CD4-positive, alpha-beta memory T cell (primary cell): ENCODE measurements at regions not wholly inside any gene's neighbourhood (a gene's known extent, or its start where the extent isn't known, plus 50 kb on each side); places are given as distances from the start of the nearest gene placed in this dataset.
"Not testable (repeated sequence)": the region's sequence is repeated elsewhere in the genome, so short reads cannot be mapped to it uniquely, and the experiment has no call there.

Experiments
- CTCF ChIA-PET: fragments of 350-600 bp; sonication (Branson Sonifier 250); formaldehyde crosslinking; loops from one replicate; lab custom pipeline; 2021; ENCODE audit warnings: inconsistent platforms; ENCODE audit not compliant: partially characterized antibody; lab: Charles Lee
- POLR2A ChIA-PET: fragments of 350-600 bp; sonication (Branson Sonifier 250); formaldehyde crosslinking; loops from one replicate; lab custom pipeline; 2021; ENCODE audit not compliant: partially characterized antibody; lab: Charles Lee
- DNase-seq, 5 donors: peaks; one replicate each; pipeline versions ENCODE4 v3.0.0 to v3.0.0-alpha.2; 2020 to 2022; ENCODE audit warnings: mixed read lengths in 1 of 5
- H3K27ac ChIP-seq: one replicate; pipeline ENCODE4 v1.7.0; 2013; ENCODE audit warnings: low read depth, low read length
- H3K27me3 ChIP-seq: 2 replicates; pipeline ENCODE4 v1.7.0; 2013; ENCODE audit warnings: mild to moderate bottlenecking, low read length, moderate library complexity; ENCODE audit not compliant: insufficient read depth
- H3K36me3 ChIP-seq: 2 replicates; pipeline ENCODE4 v1.7.0; 2013; ENCODE audit warnings: mild to moderate bottlenecking, low read length, moderate library complexity; ENCODE audit not compliant: insufficient read depth
- H3K4me1 ChIP-seq: 2 replicates; pipeline ENCODE4 v1.7.0; 2013; ENCODE audit warnings: mild to moderate bottlenecking, low read length, moderate library complexity; ENCODE audit not compliant: insufficient read depth
- H3K4me3 ChIP-seq, 2 donors: one replicate each; pipeline ENCODE4 v1.7.0; 2013; ENCODE audit warnings: low read length in 2 of 2, mild to moderate bottlenecking in 1 of 2
- H3K9me3 ChIP-seq, 2 donors: one replicate each; pipeline ENCODE4 v1.7.0; 2013; ENCODE audit warnings: low read length in 2 of 2, control low read depth in 1 of 2; ENCODE audit not compliant: control insufficient read depth in 1 of 2
- H3K27ac Mint-ChIP-seq, 7 donors: one replicate each; pipeline ENCODE4 v1.8.0; 2020 to 2021; ENCODE audit warnings: mixed read lengths in 7 of 7, mild to moderate bottlenecking in 6 of 7, inconsistent platforms in 3 of 7, moderate library complexity in 3 of 7
- H3K27me3 Mint-ChIP-seq, 2 donors: one replicate each; pipeline ENCODE4 v1.8.0; 2020 to 2021; ENCODE audit warnings: mixed read lengths in 2 of 2
- H3K36me3 Mint-ChIP-seq, 2 donors: one replicate each; pipeline ENCODE4 v1.8.0; 2020 to 2021; ENCODE audit warnings: mixed read lengths in 2 of 2, inconsistent platforms in 1 of 2, mild to moderate bottlenecking in 1 of 2
- H3K4me1 Mint-ChIP-seq, 4 donors: one replicate each; pipeline ENCODE4 v1.8.0; 2020 to 2021; ENCODE audit warnings: mixed read lengths in 4 of 4, mild to moderate bottlenecking in 1 of 4
- H3K4me3 Mint-ChIP-seq, 8 donors: one replicate each; pipeline ENCODE4 v1.8.0; 2020 to 2021; ENCODE audit warnings: mixed read lengths in 8 of 8, mild to moderate bottlenecking in 7 of 8, moderate library complexity in 6 of 8, inconsistent platforms in 3 of 8
- H3K9me3 Mint-ChIP-seq, 8 donors: one replicate each; pipeline ENCODE4 v1.8.0; 2020 to 2021; ENCODE audit warnings: mixed read lengths in 8 of 8, mild to moderate bottlenecking in 5 of 8, inconsistent platforms in 3 of 8, moderate library complexity in 1 of 8
- intact Hi-C: fragments of 100-400 bp; cut with micrococcal nuclease; formaldehyde crosslinking; loops from one replicate; pipeline ENCODE4 v1.15.1; 2023

DNA sequence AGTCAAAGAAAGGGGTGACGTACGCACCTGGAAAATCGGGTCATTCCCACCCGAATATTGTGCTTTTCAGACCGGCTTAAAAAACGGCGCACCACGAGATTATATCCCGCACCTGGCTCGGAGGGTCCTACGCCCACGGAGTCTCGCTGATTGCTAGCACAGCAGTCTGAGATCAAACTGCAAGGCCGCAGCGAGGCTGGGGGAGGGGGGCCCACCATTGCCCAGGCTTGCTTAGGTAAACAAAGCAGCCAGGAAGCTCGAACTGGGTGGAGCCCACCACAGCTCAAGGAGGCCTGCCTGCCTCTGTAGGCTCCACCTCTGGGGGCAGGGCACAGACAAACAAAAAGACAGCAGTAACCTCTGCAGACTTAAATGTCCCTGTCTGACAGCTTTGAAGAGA, 117.0 kb upstream of the PTBP2 start:
- H3K36me3 Mint-ChIP-seq, H3K27ac Mint-ChIP-seq, H3K9me3 Mint-ChIP-seq, CTCF ChIA-PET, H3K27me3 ChIP-seq, H3K4me1 ChIP-seq, H3K4me3 ChIP-seq, H3K4me1 Mint-ChIP-seq, H3K4me3 Mint-ChIP-seq, H3K27ac ChIP-seq, H3K9me3 ChIP-seq, H3K36me3 ChIP-seq, POLR2A ChIA-PET, DNase-seq, intact Hi-C loops, H3K27me3 Mint-ChIP-seq: not testable (repeated sequence)

DNA sequence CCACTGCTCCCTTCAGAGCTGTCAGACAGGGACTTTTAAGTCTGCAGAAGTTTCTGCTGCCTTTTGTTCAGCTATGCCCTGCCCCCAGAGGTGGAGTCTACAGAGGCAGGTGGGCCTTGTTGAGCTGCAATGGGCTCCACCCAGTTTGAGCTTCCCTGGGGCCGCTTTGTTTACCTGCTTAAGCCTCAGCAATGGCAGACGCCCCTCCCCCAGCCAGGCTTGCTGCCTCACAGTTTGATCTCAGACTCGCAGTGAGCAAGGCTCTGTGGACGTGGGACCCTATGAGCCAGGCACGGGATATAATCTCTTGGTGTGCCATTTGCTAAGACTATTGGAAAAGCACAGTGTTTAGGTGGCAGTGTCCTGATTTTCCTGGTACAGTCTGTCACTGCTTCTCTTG, 104.2 kb upstream of the PTBP2 start:
- POLR2A ChIA-PET, H3K27ac Mint-ChIP-seq, H3K36me3 Mint-ChIP-seq, H3K4me3 Mint-ChIP-seq, H3K27ac ChIP-seq, H3K9me3 ChIP-seq, H3K36me3 ChIP-seq, H3K4me1 ChIP-seq, DNase-seq, H3K27me3 Mint-ChIP-seq, H3K9me3 Mint-ChIP-seq, H3K4me1 Mint-ChIP-seq, H3K4me3 ChIP-seq, intact Hi-C loops, CTCF ChIA-PET, H3K27me3 ChIP-seq: not testable (repeated sequence)

DNA sequence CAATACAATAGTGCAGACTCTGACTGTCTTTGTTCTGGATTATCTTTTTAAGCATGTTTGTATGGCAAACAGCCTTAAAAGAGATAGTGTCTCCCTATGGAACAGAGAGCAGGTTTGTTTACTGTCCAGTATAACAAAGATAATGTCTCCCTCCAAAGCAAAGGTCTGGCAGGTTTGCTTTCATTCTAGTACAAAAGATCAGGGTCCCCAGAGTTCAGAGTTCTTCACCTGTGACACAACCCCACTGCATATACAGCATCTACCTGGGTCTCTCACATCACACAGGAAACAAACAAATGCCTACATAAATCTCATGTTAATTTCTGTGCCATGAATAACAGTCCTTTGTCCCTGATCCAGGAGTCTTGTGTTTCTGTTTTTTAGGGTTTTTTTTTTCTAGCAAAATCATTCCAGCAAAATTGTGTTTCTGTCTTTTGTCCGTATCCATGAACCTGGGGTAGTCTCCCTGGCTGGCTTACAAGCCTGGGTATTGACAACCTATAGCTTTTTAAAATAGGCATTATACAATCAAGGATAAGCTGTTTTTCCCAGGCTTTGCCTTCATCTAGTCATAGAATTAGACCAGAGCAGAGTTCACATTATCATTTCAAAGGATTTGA, 89.4 kb upstream of the PTBP2 start:
- peaks cover 0 to 2% of the 10 kb centered on the region in 2 donors for H3K27me3 Mint-ChIP-seq
- Histone ChIP-seq H3K27me3 (no peaks in the 10 kb centered on the region), H3K4me3 (no peak overlapping the region), H3K9me3 (no peaks in the 10 kb centered on the region), H3K4me1 (no peaks in the 10 kb centered on the region), H3K27ac (no peak overlapping the region), H3K36me3 (no peaks in the 10 kb centered on the region)
- ChIA-PET POLR2A (no interaction called here), CTCF (no interaction called here)
- intact Hi-C loops: no loop called here
- DNase-seq: no peak
- no peaks in the 10 kb centered on the region for H3K36me3 Mint-ChIP-seq
- no peaks in the 10 kb centered on the region for H3K4me1 Mint-ChIP-seq
- no peak overlapping the region for H3K4me3 Mint-ChIP-seq
- no peak overlapping the region for H3K27ac Mint-ChIP-seq
- H3K9me3 Mint-ChIP-seq: no peaks in the 10 kb centered on the region

- Mint-ChIP-seq H3K9me3 (no peaks in the 10 kb centered on the region), H3K27me3 (no peaks in the 10 kb centered on the region), H3K27ac (no peak overlapping the region), H3K4me3 (no peak overlapping the region), H3K36me3 (no peaks in the 10 kb centered on the region), H3K4me1 (no peaks in the 10 kb centered on the region)
- Histone ChIP-seq H3K4me3 (no peak overlapping the region), H3K36me3 (no peaks in the 10 kb centered on the region), H3K4me1 (no peaks in the 10 kb centered on the region), H3K9me3 (no peaks in the 10 kb centered on the region), H3K27ac (no peak overlapping the region), H3K27me3 (no peaks in the 10 kb centered on the region)
- CTCF ChIA-PET: no interaction called here
- no peak for DNase-seq
- POLR2A ChIA-PET: no interaction called here
- intact Hi-C loops: no loop called here
These were observed 87.9 kb upstream of the PTBP2 start for GRCh38 chr1:96633695-96634094.

GRCh38 chr1:96634883-96635282, 86.7 kb upstream of the PTBP2 start:
- no peak overlapping the region for H3K27ac Mint-ChIP-seq
- Histone ChIP-seq H3K4me3 (no peak overlapping the region), H3K27ac (no peak overlapping the region), H3K9me3 (no peaks in the 10 kb centered on the region), H3K4me1 (no peaks in the 10 kb centered on the region), H3K36me3 (no peaks in the 10 kb centered on the region), H3K27me3 (no peaks in the 10 kb centered on the region)
- H3K9me3 Mint-ChIP-seq: no peaks in the 10 kb centered on the region
- no peak overlapping the region for H3K4me3 Mint-ChIP-seq
- no peaks in the 10 kb centered on the region for H3K4me1 Mint-ChIP-seq
- CTCF ChIA-PET: no interaction called here
- H3K27me3 Mint-ChIP-seq: no peaks in the 10 kb centered on the region
- intact Hi-C loops: no loop called here
- no peak for DNase-seq
- H3K36me3 Mint-ChIP-seq: no peaks in the 10 kb centered on the region
- POLR2A ChIA-PET: no interaction called here

DNA sequence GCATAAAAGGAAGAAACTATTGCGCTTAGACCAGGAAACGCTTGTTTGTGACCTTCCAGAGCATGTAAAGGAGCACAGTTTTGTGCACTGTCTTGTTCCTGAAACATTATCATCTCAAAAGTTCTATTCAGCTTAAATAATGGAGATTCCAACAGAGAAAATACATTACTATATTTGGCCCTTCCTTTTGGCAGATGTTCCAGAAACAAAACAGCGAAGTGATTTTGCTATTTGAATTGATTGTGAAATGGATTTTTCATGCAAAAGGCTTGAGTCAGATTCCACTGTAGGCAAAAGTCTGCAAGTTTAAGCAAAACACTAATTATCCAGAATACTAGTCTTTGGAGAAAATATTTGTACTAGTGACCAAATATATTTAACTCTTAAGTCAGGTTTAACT, 80.3 kb upstream of the PTBP2 start:
- Mint-ChIP-seq H3K27me3 (peaks cover 0 to 1% of the 10 kb centered on the region in 2 donors), H3K27ac (no peak overlapping the region), H3K4me1 (no peaks in the 10 kb centered on the region), H3K36me3 (no peaks in the 10 kb centered on the region), H3K9me3 (no peaks in the 10 kb centered on the region), H3K4me3 (no peak overlapping the region)
- Histone ChIP-seq H3K4me1 (no peaks in the 10 kb centered on the region), H3K27me3 (no peaks in the 10 kb centered on the region), H3K36me3 (no peaks in the 10 kb centered on the region), H3K27ac (no peak overlapping the region), H3K4me3 (no peak overlapping the region), H3K9me3 (no peaks in the 10 kb centered on the region)
- intact Hi-C loops: no loop called here
- DNase-seq: no peak
- ChIA-PET POLR2A (no interaction called here), CTCF (no interaction called here)

DNA sequence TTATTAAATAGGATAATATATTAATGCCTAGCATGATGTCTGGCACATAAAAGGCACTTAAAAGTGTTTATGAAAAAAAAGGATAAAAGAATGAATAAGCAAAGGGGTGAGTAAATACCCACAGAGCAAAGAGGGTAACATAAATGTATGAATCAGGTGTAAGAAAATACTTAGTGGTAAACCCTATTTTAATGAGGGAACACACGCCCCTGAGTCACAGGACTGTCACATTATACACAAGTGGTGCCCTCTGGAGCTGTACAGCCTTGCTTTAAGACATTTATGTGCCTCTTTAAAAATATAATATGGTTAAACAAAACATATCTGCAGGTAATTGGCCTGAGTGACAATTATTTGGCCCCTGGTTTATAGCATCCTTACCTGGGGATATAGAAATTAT, 78.1 kb upstream of the PTBP2 start:
- CTCF ChIA-PET: no interaction called here
- no peak overlapping the region for H3K27ac ChIP-seq
- H3K9me3 ChIP-seq: no peaks in the 10 kb centered on the region
- intact Hi-C loops: no loop called here
- H3K4me1 ChIP-seq: no peaks in the 10 kb centered on the region
- Mint-ChIP-seq H3K36me3 (no peaks in the 10 kb centered on the region), H3K27me3 (peaks cover 0 to 1% of the 10 kb centered on the region in 2 donors), H3K4me1 (no peaks in the 10 kb centered on the region), H3K9me3 (no peaks in the 10 kb centered on the region), H3K4me3 (no peak overlapping the region), H3K27ac (no peak overlapping the region)
- no peaks in the 10 kb centered on the region for H3K27me3 ChIP-seq
- no peak overlapping the region for H3K4me3 ChIP-seq
- DNase-seq: no peak
- no peaks in the 10 kb centered on the region for H3K36me3 ChIP-seq
- POLR2A ChIA-PET: no interaction called here

- ChIA-PET CTCF (no interaction called here), POLR2A (no interaction called here)
- no peak for DNase-seq
- Mint-ChIP-seq H3K4me1 (no peaks in the 10 kb centered on the region), H3K27ac (no peak overlapping the region), H3K9me3 (peaks cover 0 to 9% (median 3%) of the 10 kb centered on the region in 8 donors), H3K36me3 (no peaks in the 10 kb centered on the region), H3K4me3 (no peak overlapping the region), H3K27me3 (peaks cover 0 to 3% of the 10 kb centered on the region in 2 donors)
- Histone ChIP-seq H3K27ac (no peak overlapping the region), H3K9me3 (no peaks in the 10 kb centered on the region), H3K27me3 (no peaks in the 10 kb centered on the region), H3K4me1 (no peaks in the 10 kb centered on the region), H3K36me3 (no peaks in the 10 kb centered on the region), H3K4me3 (no peak overlapping the region)
- intact Hi-C loops: no loop called here
These were observed 72.3 kb upstream of the PTBP2 start for GRCh38 chr1:96649301-96649700.
